Right kidney (tissue), 1 donor: ENCODE measurements at regions not wholly inside any gene's neighbourhood (a gene's known extent, or its start where the extent isn't known, plus 50 kb on each side); places are given as distances from the start of the nearest gene placed in this dataset.

Experiments
- DNase-seq: peaks from one replicate; pipeline ENCODE4 v3.0.0-alpha.2; 2016

- DNase-seq, result no peak
Measured at GRCh38 chr10:36280321-36280741, 638.2 kb upstream of the FZD8 start.

GRCh38 chr10:36278176-36278575 is 636.1 kb upstream of the FZD8 start:
- DNase-seq, result no peak

- DNase-seq, result no peak
Measured at GRCh38 chr10:36277459-36277858, 635.4 kb upstream of the FZD8 start.

GRCh38 chr10:36271627-36272340 is 629.7 kb upstream of the FZD8 start:
- no peak for DNase-seq

GRCh38 chr10:36269222-36269621 is 627.1 kb upstream of the FZD8 start:
- DNase-seq, result no peak

- DNase-seq, result no peak
Measured at GRCh38 chr10:36266923-36267322, 624.8 kb upstream of the FZD8 start.

GRCh38 chr10:36265741-36266140 is 623.6 kb upstream of the FZD8 start:
- DNase-seq, result no peak

GRCh38 chr10:36263871-36264270 is 621.8 kb upstream of the FZD8 start:
- DNase-seq, result no peak

- DNase-seq, result no peak
Measured at GRCh38 chr10:36256948-36257356, 614.9 kb upstream of the FZD8 start.

GRCh38 chr10:36256166-36256565 is 614.1 kb upstream of the FZD8 start:
- no peak for DNase-seq

GRCh38 chr10:36254199-36254598 is 612.1 kb upstream of the FZD8 start:
- no peak for DNase-seq

GRCh38 chr10:36253731-36254130 is 611.6 kb upstream of the FZD8 start:
- no peak for DNase-seq

- no peak for DNase-seq
Measured at GRCh38 chr10:36251068-36251467, 609.0 kb upstream of the FZD8 start.

GRCh38 chr10:36248304-36248981 is 606.3 kb upstream of the FZD8 start:
- no peak for DNase-seq

- DNase-seq, result no peak
Measured at GRCh38 chr10:36247478-36247877, 605.4 kb upstream of the FZD8 start.

GRCh38 chr10:36236931-36237330 is 594.8 kb upstream of the FZD8 start:
- no peak for DNase-seq

- DNase-seq, result no peak
Measured at GRCh38 chr10:36236341-36236740, 594.2 kb upstream of the FZD8 start.

GRCh38 chr10:36232935-36233334 is 590.8 kb upstream of the FZD8 start:
- DNase-seq, result no peak

- DNase-seq, result no peak
Measured at GRCh38 chr10:36224431-36224985, 582.4 kb upstream of the FZD8 start.

- DNase-seq, result no peak
Measured at GRCh38 chr10:36221101-36221500, 579.0 kb upstream of the FZD8 start.

- no peak for DNase-seq
Measured at GRCh38 chr10:36220151-36220550, 578.1 kb upstream of the FZD8 start.

GRCh38 chr10:36211856-36212255 is 569.8 kb upstream of the FZD8 start:
- DNase-seq, result no peak

GRCh38 chr10:36209480-36209879 is 567.4 kb upstream of the FZD8 start:
- DNase-seq, result no peak

- DNase-seq, result no peak
Measured at GRCh38 chr10:36202881-36203280, 560.8 kb upstream of the FZD8 start.
